PFSK-1 (cell line): ENCODE measurements at regions not wholly inside any gene's neighbourhood (a gene's known extent, or its start where the extent isn't known, plus 50 kb on each side); places are given as distances from the start of the nearest gene placed in this dataset.

ENCODE experiments used
- FOXP2 ChIP-seq: optimal IDR thresholded peaks from 2 replicates; pipeline ENCODE3; 2011; ENCODE audit warnings: borderline replicate concordance, control low read depth, inconsistent platforms; ENCODE audit not compliant: insufficient read depth; ENCODE audit errors: extremely low read length, extremely low read depth
- POLR2AphosphoS5 ChIP-seq: IDR thresholded peaks from 2 replicates; pipeline ENCODE4 v1.6.1; 2012; ENCODE audit warnings: low read depth, mild to moderate bottlenecking, control low read depth, low read length, moderate library complexity
- REST ChIP-seq, 2 experiments: IDR thresholded peaks; 2 replicates each; pipeline versions ENCODE4 v1.6.1 to v1.8.0; 2011 to 2012; ENCODE audit warnings: low read depth in 2 of 2, low read length in 2 of 2, control low read depth in 1 of 2, inconsistent platforms in 1 of 2, mild to moderate bottlenecking in 1 of 2, moderate library complexity in 1 of 2; ENCODE audit not compliant: insufficient read depth in 1 of 2
- SIN3A ChIP-seq: IDR thresholded peaks from 2 replicates; pipeline ENCODE4 v1.6.1; 2012; ENCODE audit warnings: mild to moderate bottlenecking, low read length, moderate library complexity, borderline replicate concordance; ENCODE audit not compliant: insufficient read depth
- TAF1 ChIP-seq: IDR thresholded peaks from 2 replicates; pipeline ENCODE4 v1.6.1; 2012; ENCODE audit warnings: low read length, control low read depth, borderline replicate concordance; ENCODE audit not compliant: insufficient read depth

GRCh38 chr21:20259031-20259867 is 739.0 kb upstream of the NCAM2 start:
- TF ChIP-seq REST (IDR thresholded peaks at IDR 0.05; ENCODE audit: insufficient read depth in 1 of 2, low read depth in 2 of 2, low read length in 2 of 2) (no peak), TAF1 (no peak)

DNA sequence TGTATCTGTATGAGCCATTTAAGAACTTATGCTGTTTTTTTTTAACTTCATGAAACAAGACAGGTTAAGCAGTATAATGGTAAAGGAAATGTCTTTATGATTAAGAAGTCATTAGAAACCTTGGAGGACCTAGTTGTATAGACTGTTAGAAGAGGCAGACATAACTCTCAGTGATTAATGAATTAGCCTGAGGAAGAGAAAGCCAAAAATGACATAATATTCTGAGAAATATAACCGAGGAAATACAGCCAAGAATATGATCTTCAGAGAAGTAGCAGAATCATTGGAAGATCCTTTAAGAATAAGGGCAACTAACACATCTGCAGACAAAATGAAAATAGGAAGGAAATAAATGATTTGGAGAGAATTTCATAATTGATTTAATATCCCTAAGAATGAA is 738.1 kb upstream of the NCAM2 start:
- no peak for TF ChIP-seq SIN3A
- no peak for TF ChIP-seq POLR2AphosphoS5
- TF ChIP-seq FOXP2, result no peak
- no peak for TF ChIP-seq TAF1
- no peak for TF ChIP-seq REST (IDR thresholded peaks at IDR 0.05; ENCODE audit: insufficient read depth in 1 of 2, low read depth in 2 of 2, low read length in 2 of 2)

DNA sequence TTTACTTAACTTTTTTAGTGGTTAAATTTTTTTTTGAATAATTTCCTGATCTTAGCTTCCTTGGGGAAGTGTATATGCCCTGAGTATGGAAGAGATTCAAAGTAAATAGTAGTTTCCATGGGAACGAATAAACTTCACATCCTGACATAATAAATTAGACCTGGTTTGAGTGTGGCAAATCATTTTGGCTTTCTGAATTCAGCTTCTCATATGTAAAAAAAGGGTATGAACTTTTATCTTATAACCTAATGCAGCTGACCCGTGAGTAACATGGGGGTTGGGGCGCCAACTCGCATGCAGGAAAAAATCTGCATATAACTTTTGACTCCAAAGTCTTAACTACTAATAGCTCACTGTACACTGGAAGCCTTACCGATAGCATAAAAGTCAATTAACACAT is 736.8 kb upstream of the NCAM2 start:
- no peak for TF ChIP-seq SIN3A
- TF ChIP-seq REST (IDR thresholded peaks at IDR 0.05; ENCODE audit: insufficient read depth in 1 of 2, low read depth in 2 of 2, low read length in 2 of 2), result no peak
- TF ChIP-seq POLR2AphosphoS5, result no peak
- TF ChIP-seq FOXP2, result no peak
- TF ChIP-seq TAF1, result no peak

DNA sequence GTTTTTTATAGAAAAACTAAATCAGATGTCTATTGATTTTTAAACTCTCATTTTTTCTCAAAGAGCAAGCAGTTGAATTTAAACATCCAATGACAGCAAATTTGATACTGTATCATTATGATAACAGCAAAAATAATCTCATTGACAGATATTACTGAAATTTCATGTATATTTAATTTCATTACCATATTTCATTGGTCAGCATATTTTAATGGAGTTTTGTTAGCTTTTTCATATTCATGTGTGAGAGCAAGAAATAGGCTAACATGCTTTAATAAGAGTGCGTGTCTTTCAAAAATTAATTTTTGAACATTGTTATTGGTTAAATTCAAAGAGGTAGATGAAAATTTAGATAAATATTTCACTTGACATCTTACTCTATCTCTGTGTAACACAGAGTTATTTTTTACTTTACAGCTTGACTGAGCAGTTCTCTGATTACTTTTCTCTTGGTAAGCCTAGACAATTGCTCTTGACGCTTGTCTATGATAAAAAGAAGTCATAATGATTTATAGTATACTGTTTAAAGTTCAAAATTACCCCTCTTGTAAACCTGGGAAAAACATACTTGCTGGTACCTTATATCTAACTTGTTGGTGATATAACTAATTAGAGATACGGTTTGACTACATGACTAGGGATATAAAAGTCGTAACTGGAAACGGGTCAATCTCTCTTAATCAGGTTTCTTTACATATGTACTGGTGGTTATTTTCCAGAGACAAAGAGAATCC is 732.3 kb upstream of the NCAM2 start:
- no peak for TF ChIP-seq FOXP2
- TF ChIP-seq SIN3A, result no peak
- no peak for TF ChIP-seq REST (IDR thresholded peaks at IDR 0.05; ENCODE audit: insufficient read depth in 1 of 2, low read depth in 2 of 2, low read length in 2 of 2)
- TF ChIP-seq POLR2AphosphoS5, result no peak
- no peak for TF ChIP-seq TAF1
